Spleen (tissue), 7 donors: ENCODE measurements at regions not wholly inside any gene's neighbourhood (a gene's known extent, or its start where the extent isn't known, plus 50 kb on each side); places are given as distances from the start of the nearest gene placed in this dataset.

Experiments
- CTCF ChIP-seq, 11 experiments: fragments of 200-600 bp in 7 of 11; fragments of 450-650 bp in 4 of 11; sonication (generic) in 4 of 11; IDR thresholded peaks in 8 of 11; conservative IDR thresholded peaks in 3 of 11; 1 replicate in 7 of 11; 2 replicates in 4 of 11; pipeline versions ENCODE4 v1.4.0 to v1.8.0; 2016 to 2021; ENCODE audit warnings: antibody characterized with exemption in 11 of 11, inconsistent platforms in 4 of 11, mild to moderate bottlenecking in 1 of 11
- POLR2A ChIP-seq, 3 donors: fragments of 450-650 bp; IDR thresholded peaks; one replicate each; pipeline ENCODE4 v1.5.1; 2017; ENCODE audit warnings: antibody characterized with exemption in 3 of 3, mild to moderate bottlenecking in 1 of 3
- donor health status: DM: no; HTN: no; CAD: no; lungs with moderate emphysema.
- donor health status: DM: no; HTN: no; CAD: no.
- donor health status: DM: no; HTN: no; CAD: no.

DNA sequence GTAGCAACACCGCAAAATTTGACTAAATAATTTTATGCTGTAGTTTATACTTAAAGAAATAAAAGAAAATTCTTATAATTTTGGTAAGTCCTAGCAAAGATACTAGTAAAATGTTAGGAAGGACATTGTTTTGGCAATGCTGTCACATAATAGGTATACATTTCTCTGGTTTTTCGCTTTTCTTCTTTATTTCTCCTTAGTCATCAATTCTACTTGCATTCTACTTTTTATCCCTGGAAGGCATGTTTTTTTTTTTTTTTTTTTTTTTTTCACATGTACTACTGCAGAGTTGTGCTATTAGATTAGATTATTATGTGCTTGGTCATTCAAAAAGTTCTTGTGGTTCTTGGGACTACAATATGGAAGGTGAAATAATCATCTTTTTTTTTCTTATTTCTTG lies 1421.2 kb downstream of the SI start:
- TF ChIP-seq CTCF (IDR thresholded peaks at IDR 0.05 in 8 of 11, conservative IDR thresholded peaks at IDR 0.05 in 3 of 11) (no peak), POLR2A (IDR thresholded peaks at IDR 0.05) (no peak)
